WTC11 (cell line): ENCODE measurements at regions not wholly inside any gene's neighbourhood (a gene's known extent, or its start where the extent isn't known, plus 50 kb on each side); places are given as distances from the start of the nearest gene placed in this dataset.

Source experiments
- ATAC-seq: fragments of 200-7000 bp; cut with Tn5 transposase; 2 replicates; pipeline ENCODE4 v1.10.0; 2021; ENCODE audit warnings: mild to moderate bottlenecking, moderate library complexity
- CTCF ChIA-PET: fragments of 300-600 bp; sonication (Branson Sonifier 250); formaldehyde crosslinking; loops from one replicate; lab custom pipeline; 2021; ENCODE audit warnings: antibody characterized with exemption; lab: Charles Lee
- POLR2A ChIA-PET: fragments of 350-600 bp; sonication (Branson Sonifier 250); formaldehyde crosslinking; loops from one replicate; lab custom pipeline; 2021; ENCODE audit warnings: antibody characterized with exemption; lab: Charles Lee
- DNase-seq: peaks from one replicate; pipeline ENCODE4 v3.0.0; 2021; ENCODE audit warnings: low spot score
- H3K27ac Mint-ChIP-seq: 2 replicates; pipeline ENCODE4 v1.8.0; 2021; ENCODE audit warnings: mixed read lengths
- H3K27me3 Mint-ChIP-seq: 2 replicates; pipeline ENCODE4 v1.8.0; 2021; ENCODE audit warnings: low read depth, mild to moderate bottlenecking, moderate library complexity, mixed read lengths
- H3K36me3 Mint-ChIP-seq: 2 replicates; pipeline ENCODE4 v1.8.0; 2021; ENCODE audit warnings: mixed read lengths
- H3K4me1 Mint-ChIP-seq: 2 replicates; pipeline ENCODE4 v1.8.0; 2022; ENCODE audit warnings: mixed read lengths
- H3K4me3 Mint-ChIP-seq: 2 replicates; pipeline ENCODE4 v1.8.0; 2021; ENCODE audit warnings: mild to moderate bottlenecking, moderate library complexity, mixed read lengths
- H3K9me3 Mint-ChIP-seq: 2 replicates; pipeline ENCODE4 v1.8.0; 2021; ENCODE audit warnings: mixed read lengths
- AFF4 ChIP-seq: sonication (generic); formaldehyde crosslinking; IDR thresholded peaks from 2 replicates; pipeline ENCODE4 v1.8.1; 2023; ENCODE audit warnings: mild to moderate bottlenecking, missing genetic modification reagents, borderline replicate concordance
- ATF1 ChIP-seq: sonication (generic); formaldehyde crosslinking; IDR thresholded peaks from 2 replicates; pipeline ENCODE4 v1.8.1; 2023; ENCODE audit warnings: mild to moderate bottlenecking, moderate library complexity, missing genetic modification reagents
- CREB1 ChIP-seq: sonication (generic); formaldehyde crosslinking; IDR thresholded peaks from 2 replicates; pipeline ENCODE4 v1.8.0; 2023; ENCODE audit warnings: mild to moderate bottlenecking, missing genetic modification reagents
- CTCF ChIP-seq: fragments of 200-600 bp; IDR thresholded peaks from 2 replicates; pipeline ENCODE4 v1.8.0; 2022; ENCODE audit warnings: antibody characterized with exemption
- E2F1 ChIP-seq: sonication (generic); formaldehyde crosslinking; IDR thresholded peaks from 2 replicates; pipeline ENCODE4 v1.8.0; 2022; ENCODE audit warnings: mild to moderate bottlenecking, missing genetic modification reagents
- ERG ChIP-seq: fragments of 250-450 bp; sonication (Bioruptor Pico); IDR thresholded peaks from 2 replicates; pipeline ENCODE4 v1.8.0; 2021; ENCODE audit warnings: mild to moderate bottlenecking
- HMGXB4 ChIP-seq: sonication (generic); formaldehyde crosslinking; IDR thresholded peaks from 2 replicates; pipeline ENCODE4 v1.8.1; 2023; ENCODE audit warnings: mild to moderate bottlenecking, moderate library complexity, missing genetic modification reagents
- IRF1 ChIP-seq: sonication (generic); formaldehyde crosslinking; IDR thresholded peaks from 2 replicates; pipeline ENCODE4 v1.8.0; 2023; ENCODE audit warnings: missing genetic modification reagents
- KAT7 ChIP-seq: sonication (generic); formaldehyde crosslinking; IDR thresholded peaks from 2 replicates; pipeline ENCODE4 v1.8.1; 2023; ENCODE audit warnings: missing genetic modification reagents, mild to moderate bottlenecking, borderline replicate concordance
- PRRX2 ChIP-seq: fragments of 250-450 bp; sonication (Bioruptor Pico); IDR thresholded peaks from 2 replicates; pipeline ENCODE4 v1.8.0; 2021; ENCODE audit warnings: mild to moderate bottlenecking
- SMAD4 ChIP-seq: sonication (generic); formaldehyde crosslinking; IDR thresholded peaks from 2 replicates; pipeline ENCODE4 v1.8.0; 2022; ENCODE audit warnings: mild to moderate bottlenecking, missing genetic modification reagents
- SOX15 ChIP-seq: fragments of 250-450 bp; sonication (Bioruptor Pico); IDR thresholded peaks from 2 replicates; pipeline ENCODE4 v1.9.0; 2021; ENCODE audit warnings: mild to moderate bottlenecking
- STAT6 ChIP-seq: sonication (generic); formaldehyde crosslinking; conservative IDR thresholded peaks from 2 replicates; pipeline ENCODE4 v1.8.1; 2023; ENCODE audit warnings: mild to moderate bottlenecking, low read depth, missing genetic modification reagents, moderate library complexity
- TEAD1 ChIP-seq: sonication (generic); formaldehyde crosslinking; IDR thresholded peaks from 2 replicates; pipeline ENCODE4 v1.8.0; 2022; ENCODE audit warnings: mild to moderate bottlenecking, missing genetic modification reagents
- USF1 ChIP-seq: sonication (generic); formaldehyde crosslinking; IDR thresholded peaks from 2 replicates; pipeline ENCODE4 v1.8.0; 2022; ENCODE audit warnings: mild to moderate bottlenecking, missing genetic modification reagents
- ZNF219 ChIP-seq: sonication (generic); formaldehyde crosslinking; IDR thresholded peaks from 2 replicates; pipeline ENCODE4 v1.8.0; 2023; ENCODE audit warnings: missing genetic modification reagents, mild to moderate bottlenecking, borderline replicate concordance
- ZNF263 ChIP-seq: sonication (generic); formaldehyde crosslinking; IDR thresholded peaks from 2 replicates; pipeline ENCODE4 v1.8.1; 2022; ENCODE audit warnings: low read depth, mild to moderate bottlenecking, moderate library complexity, missing genetic modification reagents
- ZNF396 ChIP-seq: fragments of 250-450 bp; sonication (Bioruptor Pico); IDR thresholded peaks from 2 replicates; pipeline ENCODE4 v1.8.0; 2021; ENCODE audit warnings: mild to moderate bottlenecking, moderate library complexity, borderline replicate concordance
- ZNF423 ChIP-seq: fragments of 250-450 bp; sonication (Bioruptor Pico); IDR thresholded peaks from 2 replicates; pipeline ENCODE4 v2.1.2; 2022; ENCODE audit warnings: mild to moderate bottlenecking, moderate library complexity
- ZSCAN18 ChIP-seq: fragments of 250-450 bp; sonication (Bioruptor Pico); IDR thresholded peaks from 2 replicates; pipeline ENCODE4 v2.1.2; 2022; ENCODE audit warnings: mild to moderate bottlenecking, moderate library complexity

GRCh38 chr14:87148655-87149054 lies 844.3 kb downstream of the GALC start:
- Mint-ChIP-seq H3K4me3 (no peak overlapping the region), H3K27ac (no peak overlapping the region), H3K36me3 (no peaks in the 10 kb centered on the region), H3K27me3 (peaks cover 91% of the 10 kb centered on the region), H3K9me3 (no peaks in the 10 kb centered on the region), H3K4me1 (peaks cover 59% of the 10 kb centered on the region)
- TF ChIP-seq USF1 (CRISPR knock-in tag) (no peak), STAT6 (CRISPR knock-in tag) (no peak), ZNF219 (CRISPR knock-in tag) (no peak), IRF1 (no peak), ZSCAN18 (no peak), AFF4 (no peak), CREB1 (CRISPR knock-in tag) (no peak), CTCF (no peak), E2F1 (no peak), ZNF396 (CRISPR knock-in tag) (no peak), ZNF423 (CRISPR knock-in tag) (no peak), SOX15 (no peak), KAT7 (no peak), ZNF263 (no peak), ATF1 (CRISPR knock-in tag) (no peak), SMAD4 (CRISPR knock-in tag) (no peak), HMGXB4 (CRISPR knock-in tag) (no peak), ERG (CRISPR knock-in tag) (no peak), TEAD1 (CRISPR knock-in tag) (no peak), PRRX2 (CRISPR knock-in tag) (no peak)
- ATAC-seq (no peak), DNase-seq (no peak)
- ChIA-PET POLR2A (no interaction called here), CTCF (no interaction called here)
